ENCODE measurements at regions not wholly inside any gene's neighbourhood (a gene's known extent, or its start where the extent isn't known, plus 50 kb on each side); places are given as distances from the start of the nearest gene placed in this dataset.

- Histone ChIP-seq H3K9me3 (replicated peaks; ENCODE audit: low read length) (no peaks in the 10 kb centered on the region), H3K9ac (ENCODE audit: low read depth, low read length) (no peak overlapping the region), H3K4me1 (ENCODE audit: control insufficient read depth, insufficient read depth, low read length) (peaks cover 26% of the 10 kb centered on the region), H3K36me3 (ENCODE audit: insufficient read depth, low read length) (no peaks in the 10 kb centered on the region), H3K4me3 (ENCODE audit: low read length) (no peak overlapping the region), H3K27me3 (ENCODE audit: control insufficient read depth, insufficient read depth, low read length) (no peaks in the 10 kb centered on the region), H3K4me2 (ENCODE audit: low read length) (peak overlapping the region; percentile 23)
Measured at GRCh38 chr2:200756618-200757321, 54.9 kb upstream of the BZW1 start.

DNA sequence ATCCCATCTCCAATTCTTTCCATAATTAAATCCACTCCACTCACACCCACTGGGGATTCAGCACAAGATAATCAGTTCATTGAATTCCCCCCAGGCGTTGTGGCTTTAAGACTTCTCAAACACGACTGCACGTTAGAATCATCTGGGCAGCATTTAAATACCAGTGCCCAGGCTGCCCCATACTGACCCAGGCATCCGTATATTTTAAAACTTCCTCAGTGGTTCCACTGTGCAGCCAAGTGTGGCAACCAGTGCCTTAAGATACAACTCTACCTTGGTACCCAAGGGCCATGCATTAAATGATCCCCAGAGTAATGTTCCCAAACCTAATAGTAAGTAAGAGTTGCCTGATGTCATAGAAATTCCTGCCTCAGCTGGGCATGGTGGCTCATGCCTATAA lies 54.3 kb upstream of the BZW1 start:
- Histone ChIP-seq H3K9ac (ENCODE audit: low read depth, low read length) (no peak overlapping the region), H3K4me3 (ENCODE audit: low read length) (no peak overlapping the region), H3K9me3 (replicated peaks; ENCODE audit: low read length) (no peaks in the 10 kb centered on the region), H3K4me1 (ENCODE audit: control insufficient read depth, insufficient read depth, low read length) (peaks cover 26% of the 10 kb centered on the region), H3K36me3 (ENCODE audit: insufficient read depth, low read length) (no peaks in the 10 kb centered on the region), H3K27me3 (ENCODE audit: control insufficient read depth, insufficient read depth, low read length) (no peaks in the 10 kb centered on the region), H3K4me2 (ENCODE audit: low read length) (peak overlapping the region; percentile 23)

GRCh38 chr2:200758341-200758740 lies 53.4 kb upstream of the BZW1 start:
- Histone ChIP-seq H3K4me1 (ENCODE audit: control insufficient read depth, insufficient read depth, low read length) (peaks cover 28% of the 10 kb centered on the region), H3K9ac (ENCODE audit: low read depth, low read length) (no peak overlapping the region), H3K9me3 (replicated peaks; ENCODE audit: low read length) (no peaks in the 10 kb centered on the region), H3K4me3 (ENCODE audit: low read length) (no peak overlapping the region), H3K27me3 (ENCODE audit: control insufficient read depth, insufficient read depth, low read length) (no peaks in the 10 kb centered on the region), H3K36me3 (ENCODE audit: insufficient read depth, low read length) (no peaks in the 10 kb centered on the region), H3K4me2 (ENCODE audit: low read length) (no peak overlapping the region)

DNA sequence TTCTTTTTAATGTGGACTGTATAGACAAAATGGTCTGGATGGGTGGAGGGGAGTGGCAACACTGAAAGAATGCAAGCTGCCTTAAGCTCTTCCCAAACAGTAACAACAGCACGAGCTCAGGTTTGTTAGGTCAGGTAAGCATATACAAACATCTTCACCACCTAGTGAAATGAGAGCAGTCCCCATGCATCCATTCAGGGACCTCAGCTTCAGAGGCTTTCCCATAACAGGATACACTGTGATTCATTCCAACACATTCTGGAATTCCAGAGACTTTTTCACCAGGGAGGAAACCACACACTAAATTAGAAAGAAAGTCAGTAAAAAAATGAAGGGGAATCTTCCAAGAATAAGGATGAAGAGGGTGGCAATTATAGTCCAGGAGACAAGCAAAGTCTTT lies 50.4 kb upstream of the BZW1 start:
- H3K9ac ChIP-seq (ENCODE audit: low read depth, low read length) = no peak overlapping the region
- no peaks in the 10 kb centered on the region for H3K36me3 ChIP-seq (ENCODE audit: insufficient read depth, low read length)
- H3K4me3 ChIP-seq (ENCODE audit: low read length) = no peak overlapping the region
- H3K4me2 ChIP-seq (ENCODE audit: low read length) = no peak overlapping the region
- no peaks in the 10 kb centered on the region for H3K27me3 ChIP-seq (ENCODE audit: control insufficient read depth, insufficient read depth, low read length)
- H3K4me1 ChIP-seq (ENCODE audit: control insufficient read depth, insufficient read depth, low read length) = peaks cover 48% of the 10 kb centered on the region
- no peaks in the 10 kb centered on the region for H3K9me3 ChIP-seq (replicated peaks; ENCODE audit: low read length)

Data from skeletal muscle satellite cell (primary cell).